Neural cell (in vitro differentiated cells): ENCODE measurements at regions not wholly inside any gene's neighbourhood (a gene's known extent, or its start where the extent isn't known, plus 50 kb on each side); places are given as distances from the start of the nearest gene placed in this dataset.

Source experiments
- H2AFZ ChIP-seq: fragments of 200-600, 300-800 bp; sonication (generic), shearing (Covaris generic); 2 replicates; pipeline ENCODE4 v1.6.0; 2014; ENCODE audit warnings: low read depth, mild to moderate bottlenecking, antibody characterized with exemption, low read length, moderate library complexity
- H3F3A ChIP-seq: fragments of 200-600 bp; shearing (Covaris generic); 2 replicates; pipeline ENCODE4 v1.6.1; 2016; ENCODE audit warnings: mild to moderate bottlenecking, moderate library complexity, mixed read lengths, antibody characterized with exemption, low read length; ENCODE audit not compliant: insufficient read depth, poor library complexity, severe bottlenecking
- H3K27ac ChIP-seq: fragments of 200-600, 300-800 bp; sonication (generic), shearing (Covaris generic); 2 replicates; pipeline ENCODE4 v1.5.1; 2014; ENCODE audit warnings: mild to moderate bottlenecking, low read length, moderate library complexity
- H3K27me3 ChIP-seq: fragments of 300-800, 200-600 bp; sonication (generic), shearing (Covaris generic); 2 replicates; pipeline ENCODE4 v1.6.0; 2014; ENCODE audit warnings: mild to moderate bottlenecking, low read depth, low read length, moderate library complexity; ENCODE audit not compliant: insufficient read depth
- H3K36me3 ChIP-seq: fragments of 300-800, 200-600 bp; sonication (generic), shearing (Covaris generic); 2 replicates; pipeline ENCODE4 v1.5.1; 2014; ENCODE audit warnings: mild to moderate bottlenecking, antibody characterized with exemption, low read length, moderate library complexity; ENCODE audit not compliant: insufficient read depth
- H3K4me2 ChIP-seq: fragments of 300-800, 200-600 bp; sonication (generic), shearing (Covaris generic); 2 replicates; pipeline ENCODE4 v1.6.0; 2014; ENCODE audit warnings: mild to moderate bottlenecking, low read length
- H3K4me3 ChIP-seq: fragments of 300-800, 200-600 bp; sonication (generic), shearing (Covaris generic); 2 replicates; pipeline ENCODE4 v1.5.1; 2014; ENCODE audit warnings: mild to moderate bottlenecking, low read length, moderate library complexity
- H3K79me2 ChIP-seq: fragments of 200-600 bp; shearing (Covaris generic); replicated peaks from 2 replicates; pipeline ENCODE4 v1.6.0; 2014; ENCODE audit warnings: mild to moderate bottlenecking, low read length, moderate library complexity; ENCODE audit not compliant: insufficient read depth
- H3K9ac ChIP-seq: fragments of 300-800, 200-600 bp; sonication (generic), shearing (Covaris generic); 2 replicates; pipeline ENCODE4 v1.6.1; 2016; ENCODE audit warnings: mild to moderate bottlenecking, low read length, mixed read lengths
- H3K9me2 ChIP-seq: fragments of 200-600 bp; shearing (Covaris generic); 2 replicates; pipeline ENCODE4 v1.6.1; 2016; ENCODE audit warnings: mild to moderate bottlenecking, low read length, mixed read lengths; ENCODE audit not compliant: insufficient read depth
- H3K9me3 ChIP-seq: fragments of 200-600, 300-800 bp; sonication (generic), shearing (Covaris generic); 2 replicates; pipeline ENCODE4 v1.6.1; 2016; ENCODE audit warnings: mild to moderate bottlenecking, mixed run types, low read length, moderate library complexity, mixed read lengths
- H4K20me1 ChIP-seq: fragments of 200-600 bp; shearing (Covaris generic); 2 replicates; pipeline ENCODE4 v1.6.1; 2016; ENCODE audit warnings: mild to moderate bottlenecking, mixed run types; ENCODE audit not compliant: insufficient read depth
- EP300 ChIP-seq: fragments of 450-650 bp; conservative IDR thresholded peaks from 2 replicates; pipeline ENCODE4 v1.6.1; 2014; ENCODE audit warnings: antibody characterized with exemption, mild to moderate bottlenecking, moderate library complexity; ENCODE audit not compliant: poor library complexity, severe bottlenecking
- EZH2 ChIP-seq: fragments of 200-600, 300-800 bp; shearing (Covaris generic), sonication (generic); IDR thresholded peaks from 2 replicates; pipeline ENCODE4 v1.6.1; 2014; ENCODE audit warnings: antibody characterized with exemption, low read length, borderline replicate concordance, mild to moderate bottlenecking; ENCODE audit not compliant: insufficient read depth, poor library complexity, severe bottlenecking
- MXI1 ChIP-seq: fragments of 450-650 bp; conservative IDR thresholded peaks from 2 replicates; pipeline ENCODE4 v1.6.1; 2014; ENCODE audit warnings: antibody characterized with exemption, mild to moderate bottlenecking; ENCODE audit not compliant: poor library complexity, severe bottlenecking
- POLR2AphosphoS5 ChIP-seq: IDR thresholded peaks from 2 replicates; pipeline ENCODE4 v1.6.1; 2012
- RAD21 ChIP-seq: fragments of 450-650 bp; conservative IDR thresholded peaks from 2 replicates; pipeline ENCODE4 v1.6.1; 2014; ENCODE audit warnings: antibody characterized with exemption, mild to moderate bottlenecking, moderate library complexity
- SMC3 ChIP-seq: fragments of 450-650 bp; conservative IDR thresholded peaks from 2 replicates; pipeline ENCODE4 v1.6.1; 2014; ENCODE audit warnings: antibody characterized with exemption, mild to moderate bottlenecking, moderate library complexity; ENCODE audit not compliant: poor library complexity
- TAF1 ChIP-seq: IDR thresholded peaks from 2 replicates; pipeline ENCODE4 v1.6.1; 2012; ENCODE audit warnings: low read depth
- TF ChIP-seq, protein P1 (sequence below): fragments of 450-650 bp; IDR thresholded peaks from 2 replicates; pipeline ENCODE4 v1.5.1; 2014; ENCODE audit warnings: antibody characterized with exemption, mild to moderate bottlenecking, moderate library complexity; ENCODE audit not compliant: poor library complexity, severe bottlenecking
- TF ChIP-seq, protein P2 (sequence below): IDR thresholded peaks from 2 replicates; pipeline ENCODE4 v1.6.1; 2012; ENCODE audit warnings: borderline replicate concordance

DNA sequence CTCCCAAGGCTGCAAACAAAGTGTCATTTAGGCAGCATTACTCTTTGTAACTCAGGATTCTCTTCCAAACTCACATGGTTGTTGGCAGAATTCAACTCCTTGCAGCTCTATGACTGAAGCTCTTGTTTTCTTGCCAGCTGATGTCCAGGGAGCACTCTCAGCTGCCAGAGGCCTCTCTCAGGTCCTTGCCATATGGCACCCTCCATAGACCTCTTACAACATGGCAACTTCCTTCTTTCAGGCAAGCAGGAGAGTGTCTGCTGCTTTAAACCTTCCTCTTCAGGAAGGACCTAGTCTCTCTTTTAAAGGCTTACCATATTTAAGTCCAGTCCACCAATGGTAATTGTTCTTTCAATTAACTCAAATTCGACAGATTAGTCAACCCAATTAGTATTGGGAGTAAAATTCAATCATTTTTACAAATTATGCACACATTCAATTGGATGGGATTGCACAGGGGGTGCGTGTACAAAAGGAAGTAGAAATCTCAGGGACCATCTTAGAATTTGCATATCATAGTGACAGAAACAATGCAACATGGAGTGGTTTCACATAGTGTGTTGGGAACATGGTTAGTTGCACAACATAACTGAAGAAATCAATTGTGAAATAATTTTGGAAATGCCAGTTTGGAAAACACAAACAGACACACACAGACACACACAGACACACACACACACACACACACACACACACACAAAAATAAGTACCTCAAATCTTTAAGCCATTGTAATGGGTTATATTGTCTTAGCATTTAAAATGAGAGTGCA, 893.5 kb upstream of the ZEB2 start:
- H3K4me3 ChIP-seq = no peak overlapping the region
- no peaks in the 10 kb centered on the region for H3K36me3 ChIP-seq
- no peak overlapping the region for H3K4me2 ChIP-seq
- no peaks in the 10 kb centered on the region for H3F3A ChIP-seq
- H3K9me2 ChIP-seq = no peaks in the 10 kb centered on the region
- H3K79me2 ChIP-seq = no peaks in the 10 kb centered on the region
- H4K20me1 ChIP-seq = no peaks in the 10 kb centered on the region
- TF ChIP-seq EP300 (no peak), MXI1 (no peak), EZH2 (no peak), TAF1 (no peak)
- TF ChIP-seq, protein P1, sequence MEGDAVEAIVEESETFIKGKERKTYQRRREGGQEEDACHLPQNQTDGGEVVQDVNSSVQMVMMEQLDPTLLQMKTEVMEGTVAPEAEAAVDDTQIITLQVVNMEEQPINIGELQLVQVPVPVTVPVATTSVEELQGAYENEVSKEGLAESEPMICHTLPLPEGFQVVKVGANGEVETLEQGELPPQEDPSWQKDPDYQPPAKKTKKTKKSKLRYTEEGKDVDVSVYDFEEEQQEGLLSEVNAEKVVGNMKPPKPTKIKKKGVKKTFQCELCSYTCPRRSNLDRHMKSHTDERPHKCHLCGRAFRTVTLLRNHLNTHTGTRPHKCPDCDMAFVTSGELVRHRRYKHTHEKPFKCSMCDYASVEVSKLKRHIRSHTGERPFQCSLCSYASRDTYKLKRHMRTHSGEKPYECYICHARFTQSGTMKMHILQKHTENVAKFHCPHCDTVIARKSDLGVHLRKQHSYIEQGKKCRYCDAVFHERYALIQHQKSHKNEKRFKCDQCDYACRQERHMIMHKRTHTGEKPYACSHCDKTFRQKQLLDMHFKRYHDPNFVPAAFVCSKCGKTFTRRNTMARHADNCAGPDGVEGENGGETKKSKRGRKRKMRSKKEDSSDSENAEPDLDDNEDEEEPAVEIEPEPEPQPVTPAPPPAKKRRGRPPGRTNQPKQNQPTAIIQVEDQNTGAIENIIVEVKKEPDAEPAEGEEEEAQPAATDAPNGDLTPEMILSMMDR = no peak
- H3K27me3 ChIP-seq = no peaks in the 10 kb centered on the region
- H2AFZ ChIP-seq = no peak overlapping the region
- no peak overlapping the region for H3K27ac ChIP-seq
- no peaks in the 10 kb centered on the region for H3K9me3 ChIP-seq
- H3K9ac ChIP-seq = no peak overlapping the region

DNA sequence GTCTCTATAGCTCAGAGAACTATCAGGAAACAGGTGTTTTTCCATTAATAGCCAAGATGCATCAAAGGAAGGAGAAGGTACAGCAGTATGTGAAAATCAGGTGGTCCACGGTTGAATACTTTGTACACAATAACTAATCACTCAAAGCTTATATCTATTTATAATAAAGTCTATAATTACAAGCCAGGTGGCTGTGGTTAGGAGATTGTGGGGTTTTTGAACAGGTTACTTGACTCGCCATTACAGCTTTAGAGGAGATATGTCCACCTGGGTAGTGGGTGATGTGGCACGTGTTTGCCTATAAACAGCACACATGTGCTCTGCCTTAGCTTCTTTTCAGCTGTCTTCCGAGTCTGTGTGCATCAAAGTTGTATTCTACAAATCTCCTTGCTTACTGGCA, 892.2 kb upstream of the ZEB2 start:
- Histone ChIP-seq H3K9ac (no peak overlapping the region), H3K4me3 (no peak overlapping the region), H2AFZ (no peak overlapping the region), H3K36me3 (no peaks in the 10 kb centered on the region), H4K20me1 (no peaks in the 10 kb centered on the region), H3K4me2 (no peak overlapping the region), H3K79me2 (no peaks in the 10 kb centered on the region), H3K27ac (no peak overlapping the region), H3K9me3 (no peaks in the 10 kb centered on the region), H3K27me3 (no peaks in the 10 kb centered on the region), H3F3A (no peaks in the 10 kb centered on the region), H3K9me2 (no peaks in the 10 kb centered on the region)
- TF ChIP-seq TAF1 (no peak), MXI1 (no peak), POLR2AphosphoS5 (no peak), SMC3 (no peak), RAD21 (no peak), EP300 (no peak), EZH2 (no peak)
- TF ChIP-seq, protein P1 = no peak
- TF ChIP-seq, protein P2, sequence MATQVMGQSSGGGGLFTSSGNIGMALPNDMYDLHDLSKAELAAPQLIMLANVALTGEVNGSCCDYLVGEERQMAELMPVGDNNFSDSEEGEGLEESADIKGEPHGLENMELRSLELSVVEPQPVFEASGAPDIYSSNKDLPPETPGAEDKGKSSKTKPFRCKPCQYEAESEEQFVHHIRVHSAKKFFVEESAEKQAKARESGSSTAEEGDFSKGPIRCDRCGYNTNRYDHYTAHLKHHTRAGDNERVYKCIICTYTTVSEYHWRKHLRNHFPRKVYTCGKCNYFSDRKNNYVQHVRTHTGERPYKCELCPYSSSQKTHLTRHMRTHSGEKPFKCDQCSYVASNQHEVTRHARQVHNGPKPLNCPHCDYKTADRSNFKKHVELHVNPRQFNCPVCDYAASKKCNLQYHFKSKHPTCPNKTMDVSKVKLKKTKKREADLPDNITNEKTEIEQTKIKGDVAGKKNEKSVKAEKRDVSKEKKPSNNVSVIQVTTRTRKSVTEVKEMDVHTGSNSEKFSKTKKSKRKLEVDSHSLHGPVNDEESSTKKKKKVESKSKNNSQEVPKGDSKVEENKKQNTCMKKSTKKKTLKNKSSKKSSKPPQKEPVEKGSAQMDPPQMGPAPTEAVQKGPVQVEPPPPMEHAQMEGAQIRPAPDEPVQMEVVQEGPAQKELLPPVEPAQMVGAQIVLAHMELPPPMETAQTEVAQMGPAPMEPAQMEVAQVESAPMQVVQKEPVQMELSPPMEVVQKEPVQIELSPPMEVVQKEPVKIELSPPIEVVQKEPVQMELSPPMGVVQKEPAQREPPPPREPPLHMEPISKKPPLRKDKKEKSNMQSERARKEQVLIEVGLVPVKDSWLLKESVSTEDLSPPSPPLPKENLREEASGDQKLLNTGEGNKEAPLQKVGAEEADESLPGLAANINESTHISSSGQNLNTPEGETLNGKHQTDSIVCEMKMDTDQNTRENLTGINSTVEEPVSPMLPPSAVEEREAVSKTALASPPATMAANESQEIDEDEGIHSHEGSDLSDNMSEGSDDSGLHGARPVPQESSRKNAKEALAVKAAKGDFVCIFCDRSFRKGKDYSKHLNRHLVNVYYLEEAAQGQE = no peak
